HepG2 (cell line): ENCODE measurements at regions not wholly inside any gene's neighbourhood (a gene's known extent, or its start where the extent isn't known, plus 50 kb on each side); places are given as distances from the start of the nearest gene placed in this dataset.
A peak's percentile ranks its signal among the peaks of the same experiment; 100 is the strongest.

Experiments
- ARNTL ChIP-seq: sonication (generic); formaldehyde crosslinking; IDR thresholded peaks from 2 replicates; pipeline ENCODE4 v1.4.0; 2020; ENCODE audit warnings: mild to moderate bottlenecking, missing genetic modification reagents
- ASH2L ChIP-seq: fragments of 300-600, 200-600 bp; sonication (generic); IDR thresholded peaks from 2 replicates; pipeline ENCODE4 v1.7.0; 2017; ENCODE audit warnings: low read depth, mild to moderate bottlenecking, moderate library complexity, mixed read lengths, low read length; ENCODE audit not compliant: insufficient read length
- CHCHD3 ChIP-seq: sonication (generic); formaldehyde crosslinking; IDR thresholded peaks from 2 replicates; pipeline ENCODE4 v1.8.0; 2022; ENCODE audit warnings: mild to moderate bottlenecking, missing genetic modification reagents, moderate library complexity
- CREM ChIP-seq, 2 experiments: sonication (generic) in 1 of 2; formaldehyde crosslinking in 1 of 2; IDR thresholded peaks; 2 replicates each; pipeline versions ENCODE4 v1.4.0 to v1.6.1; 2016 to 2020; ENCODE audit warnings: antibody characterized with exemption in 1 of 2, mild to moderate bottlenecking in 1 of 2, missing genetic modification reagents in 1 of 2
- ESRRA ChIP-seq: sonication (generic); formaldehyde crosslinking; IDR thresholded peaks from 2 replicates; pipeline ENCODE4 v1.5.1; 2020; ENCODE audit warnings: mild to moderate bottlenecking, low read depth, missing genetic modification reagents
- GATAD2A ChIP-seq: IDR thresholded peaks from 2 replicates; pipeline ENCODE4 v1.6.1; 2016
- GZF1 ChIP-seq: sonication (generic); formaldehyde crosslinking; IDR thresholded peaks from 2 replicates; pipeline ENCODE4 v1.5.1; 2020; ENCODE audit warnings: mild to moderate bottlenecking, missing genetic modification reagents
- IRF2 ChIP-seq: IDR thresholded peaks from 2 replicates; pipeline ENCODE4 v1.6.1; 2018; ENCODE audit warnings: missing genetic modification reagents, missing compliant biosample characterization
- PCBP2 ChIP-seq: fragments of 200-400 bp; formaldehyde crosslinking; optimal IDR thresholded peaks from 2 replicates; pipeline ENCODE3; 2018; ENCODE audit warnings: low read length, low read depth; ENCODE audit not compliant: poor library complexity, severe bottlenecking
- PPARG ChIP-seq: conservative IDR thresholded peaks from 2 replicates; pipeline ENCODE4 v1.6.1; 2016; ENCODE audit warnings: missing biosample characterization, missing genetic modification reagents
- PRMT3 ChIP-seq: sonication (generic); formaldehyde crosslinking; IDR thresholded peaks from 2 replicates; pipeline ENCODE4 v1.8.1; 2022; ENCODE audit warnings: low read depth, mild to moderate bottlenecking, moderate library complexity, missing genetic modification reagents, borderline replicate concordance
- SALL1 ChIP-seq: sonication (generic); formaldehyde crosslinking; IDR thresholded peaks from 2 replicates; pipeline ENCODE4 v1.8.0; 2022; ENCODE audit warnings: mild to moderate bottlenecking, missing genetic modification reagents
- WIZ ChIP-seq: sonication (generic); formaldehyde crosslinking; IDR thresholded peaks from 2 replicates; pipeline ENCODE4 v1.5.1; 2020; ENCODE audit warnings: mild to moderate bottlenecking, missing genetic modification reagents
- ZC3H4 ChIP-seq: sonication (generic); formaldehyde crosslinking; IDR thresholded peaks from 2 replicates; pipeline ENCODE4 v1.4.0; 2020; ENCODE audit warnings: missing genetic modification reagents, borderline replicate concordance
- ZFY ChIP-seq: sonication (generic); formaldehyde crosslinking; IDR thresholded peaks from 2 replicates; pipeline ENCODE4 v1.4.0; 2020; ENCODE audit warnings: missing genetic modification reagents
- ZNF12 ChIP-seq: sonication (generic); formaldehyde crosslinking; IDR thresholded peaks from 2 replicates; pipeline ENCODE4 v1.5.0; 2020; ENCODE audit warnings: missing genetic modification reagents
- ZNF20 ChIP-seq: sonication (generic); formaldehyde crosslinking; IDR thresholded peaks from 2 replicates; pipeline ENCODE4 v1.4.0; 2020; ENCODE audit warnings: mild to moderate bottlenecking, moderate library complexity, missing genetic modification reagents
- ZNF333 ChIP-seq: sonication (generic); formaldehyde crosslinking; IDR thresholded peaks from 2 replicates; pipeline ENCODE4 v1.4.0; 2020; ENCODE audit warnings: mild to moderate bottlenecking, missing genetic modification reagents, borderline replicate concordance
- ZNF34 ChIP-seq: sonication (generic); formaldehyde crosslinking; IDR thresholded peaks from 2 replicates; pipeline ENCODE4 v1.4.0; 2020; ENCODE audit warnings: mild to moderate bottlenecking, missing genetic modification reagents, borderline replicate concordance
- ZNF446 ChIP-seq: sonication (generic); formaldehyde crosslinking; IDR thresholded peaks from 2 replicates; pipeline ENCODE4 v1.5.0; 2020; ENCODE audit warnings: mild to moderate bottlenecking, missing genetic modification reagents
- ZNF737 ChIP-seq: sonication (generic); formaldehyde crosslinking; IDR thresholded peaks from 2 replicates; pipeline ENCODE4 v1.5.0; 2020; ENCODE audit warnings: missing genetic modification reagents, mild to moderate bottlenecking, borderline replicate concordance
- ZUFSP ChIP-seq: sonication (generic); formaldehyde crosslinking; IDR thresholded peaks from 2 replicates; pipeline ENCODE4 v1.9.0; 2021; ENCODE audit warnings: missing genetic modification reagents, mild to moderate bottlenecking, borderline replicate concordance
- TF ChIP-seq, protein P1 (sequence below): sonication (generic); formaldehyde crosslinking; IDR thresholded peaks from 2 replicates; pipeline ENCODE4 v1.4.0; 2020; ENCODE audit warnings: missing genetic modification reagents
- TF ChIP-seq, protein P2 (sequence below): sonication (generic); formaldehyde crosslinking; IDR thresholded peaks from 2 replicates; pipeline ENCODE4 v1.4.0; 2020; ENCODE audit warnings: missing genetic modification reagents, borderline replicate concordance

DNA sequence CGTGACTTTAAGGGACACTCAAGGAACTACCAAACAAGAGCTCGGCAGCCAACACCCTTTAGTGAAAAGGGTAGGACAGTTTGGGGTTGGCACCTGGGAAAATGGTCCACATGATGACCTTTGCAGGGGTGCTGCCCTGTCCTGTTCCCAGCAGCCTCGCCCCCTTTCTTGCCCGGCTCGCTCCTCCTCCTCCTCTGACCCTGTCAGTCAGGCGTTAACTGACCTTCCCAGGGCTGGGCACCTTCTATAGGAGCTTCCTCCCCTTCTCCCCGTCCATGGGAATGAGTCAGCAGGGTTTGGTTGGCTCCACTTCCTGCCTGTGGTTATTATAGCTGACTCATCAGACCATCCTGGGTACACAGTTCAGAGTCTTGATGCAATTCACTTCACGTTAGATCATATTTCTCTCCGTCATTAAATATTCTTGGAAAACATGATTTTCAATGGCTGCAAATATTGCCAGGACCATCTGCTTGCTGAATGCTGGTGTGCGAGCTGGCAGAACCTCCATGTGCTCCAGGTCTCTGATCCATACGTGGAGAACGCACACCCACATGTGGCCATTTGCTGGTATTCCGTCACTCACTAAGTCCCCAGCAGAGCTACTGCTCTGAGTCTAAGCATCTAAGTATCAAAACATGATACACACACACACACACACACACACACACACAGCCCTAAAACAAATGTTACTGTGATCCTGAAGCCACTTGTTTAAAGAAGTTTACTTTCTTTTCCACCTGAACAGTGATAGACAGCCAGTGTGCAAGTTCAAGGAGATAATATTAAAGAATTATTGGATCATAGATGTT lies 185.0 kb downstream of the ANAPC1 start (continued):
- peak; percentile 75 for TF ChIP-seq ARNTL
- no peak for TF ChIP-seq ZNF446 (CRISPR knock-in tag)
- no peak for TF ChIP-seq CREM (IDR thresholded peaks at IDR 0.05)
- no peak for TF ChIP-seq CREM (CRISPR knock-in tag; IDR thresholded peaks at IDR 0.05)
- TF ChIP-seq CHCHD3 (CRISPR knock-in tag), result no peak
- peak; percentile 68 for TF ChIP-seq IRF2 (CRISPR knock-in tag)
- TF ChIP-seq PCBP2, result no peak
- no peak for TF ChIP-seq PRMT3
- peak; percentile 91 for TF ChIP-seq SALL1 (CRISPR knock-in tag)
- peak; percentile 38; the same call in 1 of the 2 replicates for TF ChIP-seq PPARG (CRISPR knock-in tag)
- no peak for TF ChIP-seq ESRRA (CRISPR knock-in tag)
- TF ChIP-seq, protein P1, sequence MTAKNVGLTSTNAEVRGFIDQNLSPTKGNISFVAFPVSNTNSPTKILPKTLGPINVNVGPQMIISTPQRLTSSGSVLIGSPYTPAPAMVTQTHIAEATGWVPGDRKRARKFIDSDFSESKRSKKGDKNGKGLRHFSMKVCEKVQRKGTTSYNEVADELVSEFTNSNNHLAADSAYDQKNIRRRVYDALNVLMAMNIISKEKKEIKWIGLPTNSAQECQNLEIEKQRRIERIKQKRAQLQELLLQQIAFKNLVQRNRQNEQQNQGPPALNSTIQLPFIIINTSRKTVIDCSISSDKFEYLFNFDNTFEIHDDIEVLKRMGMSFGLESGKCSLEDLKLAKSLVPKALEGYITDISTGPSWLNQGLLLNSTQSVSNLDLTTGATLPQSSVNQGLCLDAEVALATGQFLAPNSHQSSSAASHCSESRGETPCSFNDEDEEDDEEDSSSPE (CRISPR knock-in tag), result no peak
- TF ChIP-seq ZNF333, result no peak
- peak; percentile 90 for TF ChIP-seq GATAD2A
- no peak for TF ChIP-seq ZNF737 (CRISPR knock-in tag)
- TF ChIP-seq ZC3H4 (CRISPR knock-in tag), result no peak
- TF ChIP-seq ZUFSP (CRISPR knock-in tag), result no peak
- TF ChIP-seq, protein P2, sequence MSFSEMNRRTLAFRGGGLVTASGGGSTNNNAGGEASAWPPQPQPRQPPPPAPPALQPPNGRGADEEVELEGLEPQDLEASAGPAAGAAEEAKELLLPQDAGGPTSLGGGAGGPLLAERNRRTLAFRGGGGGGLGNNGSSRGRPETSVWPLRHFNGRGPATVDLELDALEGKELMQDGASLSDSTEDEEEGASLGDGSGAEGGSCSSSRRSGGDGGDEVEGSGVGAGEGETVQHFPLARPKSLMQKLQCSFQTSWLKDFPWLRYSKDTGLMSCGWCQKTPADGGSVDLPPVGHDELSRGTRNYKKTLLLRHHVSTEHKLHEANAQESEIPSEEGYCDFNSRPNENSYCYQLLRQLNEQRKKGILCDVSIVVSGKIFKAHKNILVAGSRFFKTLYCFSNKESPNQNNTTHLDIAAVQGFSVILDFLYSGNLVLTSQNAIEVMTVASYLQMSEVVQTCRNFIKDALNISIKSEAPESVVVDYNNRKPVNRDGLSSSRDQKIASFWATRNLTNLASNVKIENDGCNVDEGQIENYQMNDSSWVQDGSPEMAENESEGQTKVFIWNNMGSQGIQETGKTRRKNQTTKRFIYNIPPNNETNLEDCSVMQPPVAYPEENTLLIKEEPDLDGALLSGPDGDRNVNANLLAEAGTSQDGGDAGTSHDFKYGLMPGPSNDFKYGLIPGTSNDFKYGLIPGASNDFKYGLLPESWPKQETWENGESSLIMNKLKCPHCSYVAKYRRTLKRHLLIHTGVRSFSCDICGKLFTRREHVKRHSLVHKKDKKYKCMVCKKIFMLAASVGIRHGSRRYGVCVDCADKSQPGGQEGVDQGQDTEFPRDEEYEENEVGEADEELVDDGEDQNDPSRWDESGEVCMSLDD (CRISPR knock-in tag), result no peak
- 0 out of 2 replicates have a peak, but pooled peaks have one; percentile 14 for TF ChIP-seq GZF1 (CRISPR knock-in tag)
- no peak for TF ChIP-seq ZFY
- peak; percentile 79; the same call in 1 of the 2 replicates for TF ChIP-seq ZNF34
- TF ChIP-seq ZNF12, result peak; percentile 46; the same call in 1 of the 2 replicates
- TF ChIP-seq ASH2L, result peak; percentile 59
- TF ChIP-seq ZNF20 (CRISPR knock-in tag), result no peak
- 0 out of 2 replicates have a peak, but pooled peaks have one; percentile 69 for TF ChIP-seq WIZ (CRISPR knock-in tag)
